GOT3 (cell line): ENCODE measurements at regions not wholly inside any gene's neighbourhood (a gene's known extent, or its start where the extent isn't known, plus 50 kb on each side); places are given as distances from the start of the nearest gene placed in this dataset.
"Not testable (repeated sequence)": the region's sequence is repeated elsewhere in the genome, so short reads cannot be mapped to it uniquely, and the experiment has no call there.

Source experiments
- DNase-seq: peaks from one replicate; lab custom pipeline; 2025; ENCODE audit warnings: mixed read lengths; lab: John Stamatoyannopoulos, UW

- no peak for DNase-seq
Measured at GRCh38 chr6:169406804-169407203, 153.2 kb upstream of the THBS2 start.

DNA sequence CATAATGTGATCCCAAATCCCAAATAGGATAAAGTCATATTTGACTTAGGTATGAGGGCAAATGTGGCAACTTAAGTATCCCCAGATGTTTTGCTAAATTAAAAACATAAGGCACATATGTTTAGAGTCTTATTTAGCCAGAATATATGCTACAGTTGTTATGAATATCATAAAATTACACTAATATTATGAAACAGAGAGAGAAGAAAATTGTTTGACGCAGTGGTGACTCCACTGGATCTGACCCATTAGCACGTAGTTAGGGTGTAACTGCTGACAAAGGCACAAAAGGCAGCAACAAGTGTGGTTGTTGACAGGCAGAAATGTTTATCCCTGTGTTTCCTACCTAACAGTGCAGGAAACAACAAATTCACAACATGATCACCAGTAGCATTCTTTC, 152.4 kb upstream of the THBS2 start:
- DNase-seq, result no peak

DNA sequence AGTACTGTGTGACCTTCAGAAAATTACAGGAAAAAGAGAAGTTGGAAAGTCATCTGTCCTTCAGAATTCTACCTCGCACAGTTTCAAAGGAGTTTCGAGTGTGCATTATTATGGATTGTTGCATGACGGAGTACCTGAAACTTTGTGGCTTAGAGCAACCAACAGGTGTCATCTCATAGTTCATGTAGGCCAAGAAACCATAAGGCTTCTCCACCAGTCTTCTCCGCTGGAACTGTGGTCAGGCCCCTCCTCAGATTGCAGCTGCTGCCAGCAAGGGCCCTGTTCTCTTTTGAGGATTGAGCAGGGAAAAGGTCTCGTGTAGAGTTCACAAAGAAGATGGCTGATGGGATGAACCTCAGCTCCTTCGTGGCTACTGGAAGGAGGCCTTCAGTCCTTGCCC, 151.2 kb upstream of the THBS2 start:
- no peak for DNase-seq

- no peak for DNase-seq
Measured at GRCh38 chr6:169398342-169399105, 144.9 kb upstream of the THBS2 start.

GRCh38 chr6:169397684-169398083, 144.0 kb upstream of the THBS2 start:
- no peak for DNase-seq

DNA sequence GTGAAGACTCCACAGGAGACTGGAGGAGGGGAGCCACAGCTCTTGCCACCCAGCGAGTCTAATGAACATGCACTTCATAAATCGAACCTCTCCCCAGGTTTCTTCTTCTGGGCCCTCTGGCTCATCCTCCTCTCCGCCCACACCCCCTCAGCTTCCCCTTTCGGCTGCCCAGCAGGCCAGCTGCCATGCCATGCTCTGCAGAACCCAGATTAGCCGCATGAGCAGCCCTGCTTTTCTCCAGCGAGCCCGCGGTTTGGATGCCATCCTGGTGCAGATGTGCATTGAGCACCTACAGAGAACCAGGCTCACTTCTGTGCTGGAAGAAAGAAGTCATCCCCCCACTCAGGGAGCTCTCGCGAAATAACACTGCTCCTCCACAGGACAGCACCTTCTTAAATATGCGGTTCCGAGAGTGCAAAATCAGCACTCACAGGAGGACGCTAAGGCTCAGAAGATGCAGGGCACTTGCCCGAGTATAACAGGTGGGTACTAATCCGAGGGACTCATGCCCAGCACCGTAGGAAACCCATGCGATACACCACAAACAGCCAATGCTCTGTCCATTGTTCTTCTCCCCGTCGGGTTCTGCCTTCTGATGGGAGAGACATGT, 143.0 kb upstream of the THBS2 start:
- no peak for DNase-seq

- DNase-seq, result not testable (repeated sequence)
Measured at GRCh38 chr6:169396009-169396539, 142.4 kb upstream of the THBS2 start.

- DNase-seq, result no peak
Measured at GRCh38 chr6:169395080-169395805, 141.6 kb upstream of the THBS2 start.

- no peak for DNase-seq
Measured at GRCh38 chr6:169393753-169394152, 140.1 kb upstream of the THBS2 start.

GRCh38 chr6:169391473-169392071, 137.9 kb upstream of the THBS2 start:
- no peak for DNase-seq

DNA sequence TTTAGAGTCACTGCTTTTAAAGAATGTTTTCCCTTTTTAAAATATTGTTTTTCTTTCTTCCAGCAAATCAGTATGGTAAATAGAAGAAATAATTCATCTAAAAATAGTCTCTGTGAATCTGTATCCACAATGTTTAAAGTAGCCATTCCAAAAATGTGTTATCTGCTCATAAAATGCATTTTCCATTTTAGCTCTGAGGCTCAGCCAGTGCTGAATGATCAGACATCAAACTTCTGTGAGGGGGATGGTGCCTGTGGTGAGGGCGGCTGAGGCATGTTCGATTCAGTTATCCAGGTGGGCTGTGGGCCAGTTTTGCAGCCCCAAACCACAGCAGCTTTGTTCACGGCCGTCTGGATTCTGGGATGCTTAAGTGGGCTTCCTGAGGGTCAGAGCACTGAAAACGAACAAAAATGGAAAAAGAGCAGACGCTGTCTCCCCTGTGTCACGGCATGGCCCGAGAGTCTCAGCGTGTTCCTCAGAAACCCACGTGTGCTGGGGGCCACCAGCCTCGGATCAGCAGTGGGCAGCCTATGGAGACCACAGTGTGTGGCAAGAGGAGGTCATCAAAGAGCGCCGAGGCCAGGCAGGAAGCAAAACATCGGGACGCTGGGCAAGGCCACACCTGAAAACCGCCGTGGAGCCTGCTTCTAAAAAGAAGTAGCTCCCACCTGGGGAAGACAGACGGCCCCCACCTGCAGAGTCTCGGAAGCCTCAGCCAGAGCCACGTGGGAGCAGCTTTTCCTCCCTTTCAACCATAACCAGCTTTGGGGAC, 134.9 kb upstream of the THBS2 start:
- DNase-seq, result no peak

- no peak for DNase-seq
Measured at GRCh38 chr6:169387809-169388383, 134.2 kb upstream of the THBS2 start.

GRCh38 chr6:169386411-169387057, 132.9 kb upstream of the THBS2 start:
- DNase-seq, result no peak

- DNase-seq, result no peak
Measured at GRCh38 chr6:169385237-169385880, 131.7 kb upstream of the THBS2 start.

DNA sequence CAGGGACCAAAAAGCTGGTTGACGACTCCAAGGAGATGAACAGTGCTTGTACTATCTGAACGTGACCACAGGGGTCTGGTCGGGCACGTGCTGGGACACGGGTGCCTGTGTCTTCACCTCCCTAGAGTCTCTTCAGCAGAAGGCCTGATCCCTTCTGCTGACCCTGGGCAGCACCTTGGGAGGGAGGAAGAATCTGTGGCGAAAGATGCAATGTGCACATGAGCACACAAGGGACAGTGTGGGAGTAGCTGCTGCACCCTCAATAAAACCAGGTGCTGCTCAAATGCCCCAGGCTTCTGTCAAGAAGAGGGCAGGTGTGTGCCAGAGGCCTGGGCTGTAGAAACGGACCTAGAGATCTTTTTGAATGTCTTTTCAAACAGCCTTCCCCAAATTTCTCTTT, 130.6 kb upstream of the THBS2 start:
- no peak for DNase-seq

DNA sequence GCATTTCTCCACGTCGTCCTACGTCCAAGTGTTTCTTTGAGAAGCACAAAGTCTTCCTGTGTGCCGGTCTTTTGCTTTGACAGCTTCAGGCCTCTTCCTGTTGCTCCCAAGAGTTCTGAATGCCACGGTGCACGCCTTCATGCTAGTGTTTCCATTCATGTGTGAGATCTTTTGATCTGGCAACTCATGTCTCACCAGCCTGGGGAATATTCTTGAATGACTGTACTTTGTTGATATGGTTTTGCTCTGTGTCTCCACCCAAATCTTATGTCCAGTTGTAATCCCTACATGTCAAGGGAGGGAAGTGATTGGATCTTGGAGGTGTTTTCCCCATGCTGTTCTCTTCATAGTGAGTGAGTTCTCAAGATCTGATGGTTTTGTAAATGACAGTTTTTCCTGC, 129.6 kb upstream of the THBS2 start:
- DNase-seq, result no peak

GRCh38 chr6:169382735-169383134, 129.1 kb upstream of the THBS2 start:
- DNase-seq, result no peak

DNA sequence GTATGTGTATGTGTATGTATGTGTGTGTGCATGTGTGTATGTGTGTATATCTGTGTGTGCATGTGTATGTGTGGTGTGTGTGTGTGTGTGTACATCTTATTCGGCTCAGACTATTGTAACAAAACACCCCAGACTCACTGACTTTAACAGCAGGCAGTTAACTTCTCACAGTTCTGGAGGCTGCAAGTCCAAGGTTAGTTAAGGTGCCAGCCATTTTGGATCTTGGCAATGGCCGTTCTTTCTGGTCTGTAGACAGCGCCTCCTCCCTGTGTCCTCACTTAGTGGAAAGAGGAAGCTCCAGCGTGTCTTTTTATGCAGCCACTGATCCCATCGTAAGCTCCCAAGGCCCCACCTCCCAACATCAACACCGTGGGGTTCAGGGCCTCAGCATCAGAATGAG, 128.3 kb upstream of the THBS2 start:
- DNase-seq, result no peak

GRCh38 chr6:169380493-169380892, 126.8 kb upstream of the THBS2 start:
- DNase-seq, result no peak

DNA sequence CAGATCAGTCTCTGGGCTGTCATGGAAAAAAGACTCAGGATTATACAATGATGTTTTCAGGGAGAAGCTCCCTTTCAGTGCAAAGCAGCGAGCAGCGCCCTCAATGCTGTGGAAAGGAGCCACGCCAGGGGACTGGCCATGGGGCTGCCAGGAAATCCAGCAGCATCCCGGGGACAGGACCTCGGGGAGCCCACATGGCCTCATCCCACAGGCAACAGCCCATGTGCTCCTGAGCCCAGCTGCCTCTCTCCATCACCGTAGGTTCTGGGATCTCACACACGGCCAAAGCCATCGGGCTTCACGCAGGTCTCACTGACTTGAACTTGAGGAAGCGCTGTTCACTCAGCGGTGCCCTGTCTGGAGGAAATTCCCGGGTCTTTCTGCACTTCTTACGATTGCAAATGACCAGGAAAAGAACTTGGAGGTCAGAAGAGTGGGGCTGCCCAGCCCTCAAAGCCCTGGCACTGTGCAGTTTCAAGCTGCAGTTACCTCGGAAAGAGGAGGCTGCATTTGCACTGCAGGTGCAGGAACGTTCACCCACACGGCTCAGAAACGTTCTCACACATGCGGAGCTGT, 125.9 kb upstream of the THBS2 start:
- DNase-seq, result no peak
